GM12872 (cell line): ENCODE measurements at regions not wholly inside any gene's neighbourhood (a gene's known extent, or its start where the extent isn't known, plus 50 kb on each side); places are given as distances from the start of the nearest gene placed in this dataset.

Experiments
- CTCF ChIP-seq: IDR thresholded peaks from 3 replicates; pipeline ENCODE4 v1.5.1; 2011; ENCODE audit warnings: low read depth, mild to moderate bottlenecking, low read length, moderate library complexity; ENCODE audit not compliant: insufficient read depth

DNA sequence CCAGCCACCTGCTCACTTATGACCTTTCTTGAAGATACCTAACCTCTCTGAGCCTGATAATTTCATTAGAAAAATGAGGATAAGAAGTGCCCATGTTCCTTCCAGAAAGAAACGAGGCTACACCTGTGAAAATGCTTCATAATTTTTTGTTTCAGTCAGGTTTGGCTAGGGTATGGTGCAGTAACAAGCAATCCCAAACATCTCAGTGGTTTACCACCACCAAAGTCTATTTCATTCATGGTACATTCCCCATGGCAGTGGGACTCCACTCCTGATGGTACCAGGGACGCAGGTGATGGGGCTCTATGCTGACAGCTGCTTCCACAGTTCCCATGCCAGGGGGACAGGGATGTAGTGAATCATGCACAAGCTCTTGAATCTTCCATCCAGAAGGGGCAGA lies 147.6 kb upstream of the CES5A start:
- TF ChIP-seq CTCF: no peak

DNA sequence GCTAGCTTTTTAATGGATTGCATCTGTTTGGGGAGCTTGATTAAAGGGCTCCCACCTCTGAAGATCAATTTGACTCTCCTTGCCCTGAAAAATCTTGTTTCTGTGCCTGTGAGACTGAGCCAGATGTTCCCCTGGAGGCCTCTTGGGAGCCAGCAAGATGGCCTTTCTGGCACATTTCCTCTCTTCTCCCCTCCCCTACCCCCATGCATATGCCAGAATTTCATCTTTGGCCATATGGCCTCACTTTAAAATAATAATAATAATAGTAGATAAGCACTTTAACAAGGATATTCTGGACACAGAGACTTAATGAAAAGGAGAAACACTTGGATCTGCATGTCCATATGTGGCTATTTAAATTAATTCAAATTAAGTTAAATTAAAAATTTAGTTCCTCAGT lies 144.1 kb upstream of the CES5A start:
- no peak for TF ChIP-seq CTCF

DNA sequence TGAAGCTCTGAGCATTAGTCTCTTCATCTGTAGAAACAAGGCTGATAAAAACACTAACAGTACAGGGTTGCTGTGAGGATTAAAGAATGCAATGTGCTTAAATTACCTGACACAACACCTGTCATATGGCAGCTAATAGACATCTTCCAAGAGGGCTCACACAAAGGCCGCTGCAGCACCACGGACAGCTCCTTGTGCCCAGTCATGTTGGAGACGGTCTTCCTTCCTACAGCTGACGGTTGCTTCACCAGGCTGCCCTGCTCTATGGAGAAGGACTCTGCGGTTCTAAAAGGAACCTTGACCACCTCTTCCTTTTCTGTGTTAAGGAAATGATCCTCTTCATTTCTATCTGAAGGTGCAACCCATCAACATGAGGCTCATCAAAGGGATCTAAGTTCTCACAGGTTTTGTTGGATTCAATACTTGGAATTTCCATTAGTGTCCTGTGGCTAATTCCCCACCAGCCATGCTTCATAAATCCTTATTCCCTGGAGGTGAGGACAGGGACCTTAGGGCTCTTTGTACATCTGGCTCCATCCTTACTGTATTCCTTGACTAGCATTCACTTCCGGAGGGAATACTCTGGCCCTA lies 138.9 kb upstream of the CES5A start:
- TF ChIP-seq CTCF: no peak

DNA sequence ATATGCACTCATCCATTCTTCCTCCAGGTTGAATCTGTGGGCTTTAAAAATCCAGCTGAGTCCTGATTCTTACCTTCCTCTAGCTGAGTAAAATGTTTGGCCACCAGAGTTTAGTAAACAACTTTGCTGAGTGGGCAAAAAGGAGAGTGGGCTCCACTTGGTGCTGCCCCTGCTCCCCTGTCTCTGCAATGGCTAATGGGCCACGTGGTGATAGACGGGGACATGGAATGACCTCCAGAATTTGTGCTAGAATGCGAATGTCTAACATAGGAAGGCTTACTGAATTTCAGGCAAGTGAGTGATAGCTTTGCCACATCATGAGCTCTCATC lies 137.3 kb upstream of the CES5A start:
- no peak for TF ChIP-seq CTCF

GRCh38 chr16:56011808-56012481 lies 136.8 kb upstream of the CES5A start:
- TF ChIP-seq CTCF: no peak

DNA sequence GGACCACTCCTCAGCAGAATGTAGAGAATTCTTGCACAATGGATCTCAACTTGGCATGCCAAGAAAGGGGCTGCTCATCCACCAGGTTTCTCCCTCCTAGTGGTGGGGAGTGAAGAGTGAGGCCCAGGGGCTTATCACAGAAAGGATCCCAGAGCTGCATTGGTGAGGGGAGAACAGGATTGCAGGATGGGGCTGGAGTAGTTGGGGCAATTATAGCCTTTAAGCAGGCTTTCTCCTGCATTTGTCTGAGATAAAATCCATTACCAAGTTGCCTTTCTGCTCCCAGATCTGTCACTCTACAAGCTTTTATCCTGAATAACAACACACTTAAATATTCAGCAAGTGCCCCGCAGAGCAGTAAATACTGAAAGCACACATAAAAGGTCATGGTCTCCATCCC lies 130.8 kb upstream of the CES5A start:
- TF ChIP-seq CTCF: no peak

DNA sequence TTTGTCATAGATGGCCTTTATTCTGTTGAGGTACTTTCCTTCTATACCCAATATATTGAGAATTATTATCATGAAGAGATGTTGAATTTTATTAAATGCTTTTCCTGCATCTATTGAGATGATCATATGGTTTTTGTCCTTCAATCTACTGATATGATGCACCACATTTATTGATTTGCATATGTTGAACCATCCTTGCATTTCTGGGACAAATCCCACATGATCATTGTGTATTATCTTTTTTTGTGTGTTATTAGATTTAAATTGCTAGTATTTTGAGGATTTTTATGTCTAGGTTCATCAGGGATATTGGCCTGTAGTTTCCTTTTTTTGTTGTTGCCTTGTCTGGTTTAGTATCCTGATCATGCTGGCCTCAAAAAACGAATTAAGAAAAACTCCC lies 124.5 kb upstream of the CES5A start:
- no peak for TF ChIP-seq CTCF
